HT1080 (cell line): ENCODE measurements at regions not wholly inside any gene's neighbourhood (a gene's known extent, or its start where the extent isn't known, plus 50 kb on each side); places are given as distances from the start of the nearest gene placed in this dataset. TPM values are rescaled to one million over a fixed set of nuclear protein-coding genes. Genes with fewer than 3 reads are reported as not detected.

Experiments
- small RNA-seq: library from RNA; depleted of rRNA; stranded (forward); fragments of <200 nt; gene quantifications from one replicate; pipeline ENCODE3, GENCODE V24; 2014

Small RNA genes lying in the stretch of these regions (small RNA-seq; reads per million reads assigned to genes)
- gene RNU6-1087P = not detected
